ENCODE measurements at regions not wholly inside any gene's neighbourhood (a gene's known extent, or its start where the extent isn't known, plus 50 kb on each side); places are given as distances from the start of the nearest gene placed in this dataset.

DNA sequence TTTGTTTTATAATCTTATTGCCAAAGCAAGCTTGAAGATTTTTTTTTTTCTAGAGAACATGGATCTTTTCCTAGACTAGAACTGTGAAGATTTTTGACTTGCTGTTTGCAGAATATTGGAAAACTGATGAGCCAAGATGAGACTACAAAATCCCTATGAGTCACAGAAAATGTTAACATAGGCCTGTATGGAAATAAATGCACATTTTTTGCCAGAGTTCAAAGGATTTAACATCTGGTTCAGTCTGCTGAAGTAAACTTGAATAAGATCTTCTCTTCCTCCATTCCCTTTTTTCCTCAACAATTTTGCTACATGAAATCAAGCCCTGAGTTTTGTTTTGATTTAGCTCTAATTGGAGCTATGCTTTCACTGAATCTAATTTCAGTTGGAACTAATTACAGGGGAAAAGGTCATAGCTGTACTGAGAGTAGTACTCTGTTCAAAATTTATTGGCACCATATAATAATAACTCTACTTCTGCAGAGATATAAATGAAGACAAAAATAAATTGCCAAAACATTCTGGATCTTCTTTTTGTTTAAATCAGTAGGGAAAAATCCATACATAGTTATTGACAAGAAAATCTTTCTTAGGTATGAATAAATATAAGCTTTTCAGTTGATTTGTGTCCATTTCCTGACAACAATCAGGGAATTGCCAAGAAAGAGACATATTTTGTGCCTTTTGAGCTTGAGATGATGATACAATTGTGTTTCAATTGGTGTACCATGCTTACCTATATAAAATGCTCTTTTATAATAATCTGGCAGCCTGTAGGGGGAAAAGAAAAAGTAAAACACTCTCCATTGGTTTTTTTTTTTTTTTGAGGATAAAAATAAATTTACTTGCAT, 387.5 kb upstream of the GOT2 start:
- TF ChIP-seq, protein P1, sequence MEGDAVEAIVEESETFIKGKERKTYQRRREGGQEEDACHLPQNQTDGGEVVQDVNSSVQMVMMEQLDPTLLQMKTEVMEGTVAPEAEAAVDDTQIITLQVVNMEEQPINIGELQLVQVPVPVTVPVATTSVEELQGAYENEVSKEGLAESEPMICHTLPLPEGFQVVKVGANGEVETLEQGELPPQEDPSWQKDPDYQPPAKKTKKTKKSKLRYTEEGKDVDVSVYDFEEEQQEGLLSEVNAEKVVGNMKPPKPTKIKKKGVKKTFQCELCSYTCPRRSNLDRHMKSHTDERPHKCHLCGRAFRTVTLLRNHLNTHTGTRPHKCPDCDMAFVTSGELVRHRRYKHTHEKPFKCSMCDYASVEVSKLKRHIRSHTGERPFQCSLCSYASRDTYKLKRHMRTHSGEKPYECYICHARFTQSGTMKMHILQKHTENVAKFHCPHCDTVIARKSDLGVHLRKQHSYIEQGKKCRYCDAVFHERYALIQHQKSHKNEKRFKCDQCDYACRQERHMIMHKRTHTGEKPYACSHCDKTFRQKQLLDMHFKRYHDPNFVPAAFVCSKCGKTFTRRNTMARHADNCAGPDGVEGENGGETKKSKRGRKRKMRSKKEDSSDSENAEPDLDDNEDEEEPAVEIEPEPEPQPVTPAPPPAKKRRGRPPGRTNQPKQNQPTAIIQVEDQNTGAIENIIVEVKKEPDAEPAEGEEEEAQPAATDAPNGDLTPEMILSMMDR (IDR thresholded peaks at IDR 0.05; ENCODE audit: low read depth, low read length, poor library complexity, severe bottlenecking) = no peak
- no peak for TF ChIP-seq EZH2phosphoT487 (IDR thresholded peaks at IDR 0.05; ENCODE audit: borderline replicate concordance, low read length)

Data from DOHH2 (cell line).